H9 (cell line): ENCODE measurements at regions not wholly inside any gene's neighbourhood (a gene's known extent, or its start where the extent isn't known, plus 50 kb on each side); places are given as distances from the start of the nearest gene placed in this dataset.

ENCODE experiments used
- DNase-seq: peaks from one replicate; pipeline ENCODE4 v3.0.0-alpha.2; 2017
- H2AFZ ChIP-seq: one replicate; pipeline ENCODE4 v1.6.1; 2013; ENCODE audit warnings: mild to moderate bottlenecking, low read length, control low read depth, moderate library complexity
- H2AK5ac ChIP-seq: 2 replicates; pipeline ENCODE4 v1.6.1; 2013; ENCODE audit warnings: low read length, control low read depth, mixed read lengths; ENCODE audit not compliant: insufficient read length
- H2BK120ac ChIP-seq: one replicate; pipeline ENCODE4 v1.6.1; 2013; ENCODE audit warnings: low read depth, mild to moderate bottlenecking, low read length, control low read depth, inconsistent platforms; ENCODE audit not compliant: poor library complexity, severe bottlenecking
- H2BK12ac ChIP-seq: 2 replicates; pipeline ENCODE4 v1.6.1; 2013; ENCODE audit warnings: low read length, control low read depth, mixed read lengths, low read depth; ENCODE audit not compliant: insufficient read length
- H2BK15ac ChIP-seq: 2 replicates; pipeline ENCODE4 v1.6.1; 2013; ENCODE audit warnings: low read depth, low read length, control low read depth
- H2BK20ac ChIP-seq: one replicate; pipeline ENCODE4 v1.6.1; 2013; ENCODE audit warnings: low read depth, mild to moderate bottlenecking, low read length, control low read depth, inconsistent platforms; ENCODE audit not compliant: poor library complexity, severe bottlenecking
- H2BK5ac ChIP-seq: 2 replicates; pipeline ENCODE4 v1.6.1; 2013; ENCODE audit warnings: low read length, control low read depth, mixed read lengths; ENCODE audit not compliant: insufficient read length
- H3K14ac ChIP-seq: 2 replicates; pipeline ENCODE4 v1.6.1; 2013; ENCODE audit warnings: low read length, control low read depth; ENCODE audit not compliant: insufficient read depth
- H3K18ac ChIP-seq: 2 replicates; pipeline ENCODE4 v1.6.1; 2013; ENCODE audit warnings: low read depth, mild to moderate bottlenecking, mixed read lengths, low read length, control low read depth; ENCODE audit not compliant: insufficient read length
- H3K23ac ChIP-seq: 2 replicates; pipeline ENCODE4 v1.6.1; 2013; ENCODE audit warnings: low read length, control low read depth, mixed read lengths, low read depth; ENCODE audit not compliant: insufficient read length
- H3K23me2 ChIP-seq: 2 replicates; pipeline ENCODE4 v1.6.1; 2013; ENCODE audit warnings: low read depth, mild to moderate bottlenecking, mixed read lengths, low read length, control low read depth; ENCODE audit not compliant: insufficient read length, poor library complexity, severe bottlenecking
- H3K27ac ChIP-seq: 2 replicates; pipeline ENCODE4 v1.5.1; 2013; ENCODE audit warnings: low read length, control low read depth, mixed read lengths, low read depth; ENCODE audit not compliant: insufficient read length
- H3K27me3 ChIP-seq: 2 replicates; pipeline ENCODE4 v1.6.1; 2013; ENCODE audit warnings: low read length, control low read depth, inconsistent platforms; ENCODE audit not compliant: insufficient read depth
- H3K4ac ChIP-seq: 2 replicates; pipeline ENCODE4 v1.6.1; 2013; ENCODE audit warnings: low read depth, mild to moderate bottlenecking, control low read depth, inconsistent platforms, low read length, moderate library complexity
- H3K4me1 ChIP-seq: 2 replicates; pipeline ENCODE4 v1.6.1; 2013; ENCODE audit warnings: low read length, control low read depth, inconsistent platforms; ENCODE audit not compliant: insufficient read depth
- H3K4me2 ChIP-seq: 2 replicates; pipeline ENCODE4 v1.6.1; 2013; ENCODE audit warnings: low read length, control low read depth, mixed read lengths; ENCODE audit not compliant: insufficient read length, insufficient read depth
- H3K56ac ChIP-seq: 2 replicates; pipeline ENCODE4 v1.6.1; 2013; ENCODE audit warnings: low read depth, mild to moderate bottlenecking, mixed read lengths, low read length, control low read depth; ENCODE audit not compliant: insufficient read length
- H3K79me1 ChIP-seq: 2 replicates; pipeline ENCODE4 v1.6.1; 2013; ENCODE audit warnings: low read depth, mild to moderate bottlenecking, moderate library complexity, low read length, control low read depth, inconsistent platforms; ENCODE audit not compliant: insufficient read depth, poor library complexity, severe bottlenecking
- H3K79me2 ChIP-seq: 2 replicates; pipeline ENCODE4 v1.6.1; 2013; ENCODE audit warnings: low read length, control low read depth, inconsistent platforms; ENCODE audit not compliant: insufficient read depth
- H3K9ac ChIP-seq: 2 replicates; pipeline ENCODE4 v1.6.1; 2013; ENCODE audit warnings: low read length, control low read depth, mixed read lengths; ENCODE audit not compliant: insufficient read length; ENCODE audit errors: extremely low read depth
- H3K9me3 ChIP-seq: one replicate; pipeline ENCODE4 v1.6.1; 2013; ENCODE audit warnings: low read depth, low read length, inconsistent platforms; ENCODE audit not compliant: control insufficient read depth
- H3T11ph ChIP-seq: one replicate; pipeline ENCODE4 v1.6.1; 2013; ENCODE audit warnings: mild to moderate bottlenecking, low read length, control low read depth, inconsistent platforms
- H4K20me1 ChIP-seq: one replicate; pipeline ENCODE4 v1.6.1; 2013; ENCODE audit not compliant: control insufficient read depth, insufficient read length, insufficient read depth
- H4K5ac ChIP-seq: 2 replicates; pipeline ENCODE4 v1.6.1; 2013; ENCODE audit warnings: low read depth, mild to moderate bottlenecking, mixed read lengths, low read length, control low read depth; ENCODE audit not compliant: insufficient read length
- H4K8ac ChIP-seq: replicated peaks from 2 replicates; pipeline ENCODE4 v1.6.1; 2013; ENCODE audit warnings: low read length, control low read depth, mixed read lengths, low read depth; ENCODE audit not compliant: insufficient read length
- H4K91ac ChIP-seq: 2 replicates; pipeline ENCODE4 v1.6.1; 2013; ENCODE audit warnings: low read depth, mild to moderate bottlenecking, moderate library complexity, mixed read lengths, low read length, control low read depth; ENCODE audit not compliant: insufficient read length
- H3K27ac Mint-ChIP-seq, 3 experiments: 2 replicates in 2 of 3; 3 replicates in 1 of 3; pipeline ENCODE4 v1.8.0; 2020 to 2021; ENCODE audit warnings: mixed read lengths in 3 of 3, mild to moderate bottlenecking in 1 of 3, moderate library complexity in 1 of 3
- H3K27me3 Mint-ChIP-seq: 2 replicates; pipeline ENCODE4 v1.8.0; 2021; ENCODE audit warnings: low read depth, mild to moderate bottlenecking, moderate library complexity, mixed read lengths
- H3K36me3 Mint-ChIP-seq, 3 experiments: 2 replicates in 2 of 3; 3 replicates in 1 of 3; pipeline ENCODE4 v1.8.0; 2020 to 2021; ENCODE audit warnings: low read depth in 3 of 3, mixed read lengths in 3 of 3; ENCODE audit not compliant: insufficient read depth in 1 of 3
- H3K4me1 Mint-ChIP-seq, 2 experiments: 2 replicates each; pipeline ENCODE4 v1.8.0; 2020; ENCODE audit warnings: mixed read lengths in 2 of 2
- H3K4me3 Mint-ChIP-seq, 2 experiments: 2 replicates in 1 of 2; 3 replicates in 1 of 2; pipeline ENCODE4 v1.8.0; 2020 to 2021; ENCODE audit warnings: mild to moderate bottlenecking in 2 of 2, mixed read lengths in 2 of 2, moderate library complexity in 1 of 2
- H3K9me3 Mint-ChIP-seq, 2 experiments: 2 replicates in 1 of 2; 3 replicates in 1 of 2; pipeline ENCODE4 v1.8.0; 2020; ENCODE audit warnings: mild to moderate bottlenecking in 2 of 2, mixed read lengths in 2 of 2, moderate library complexity in 1 of 2
- WGBS: extraction: QIAGEN DNeasy Blood & Tissue Kit; methylation state at CpG from one replicate; pipeline ENCODE4 v1.1.7; 2013; ENCODE audit warnings: missing lambda C conversion rate, low lambda C conversion rate, mixed read lengths; ENCODE audit not compliant: insufficient read length; ENCODE audit errors: extremely low coverage; 5-methylcytosine and 5-hydroxymethylcytosine counted together
- TF ChIP-seq, protein P1 (sequence below): fragments of 200-600 bp; sonication (generic); conservative IDR thresholded peaks from 3 replicates; pipeline ENCODE4 v1.8.0; 2021; ENCODE audit warnings: antibody characterized with exemption, mild to moderate bottlenecking

DNA sequence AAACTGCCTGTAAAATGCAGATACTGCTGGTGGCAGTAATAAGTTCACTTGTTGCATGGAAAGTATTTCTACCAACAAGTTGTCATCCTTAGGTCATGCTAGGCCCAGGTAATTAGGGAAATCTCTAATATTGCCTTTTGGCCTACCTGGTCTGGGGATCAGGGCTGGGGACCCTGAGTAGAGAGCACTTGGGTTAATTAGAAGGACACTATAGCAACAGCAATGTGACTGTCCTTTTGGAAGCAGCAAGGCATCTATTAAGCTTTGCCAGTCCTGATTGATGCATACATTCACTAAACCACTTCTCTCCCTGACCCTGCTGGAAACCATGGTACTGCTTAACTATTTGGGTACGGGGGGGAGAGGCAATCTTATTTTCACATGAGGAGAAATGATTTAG, 86.5 kb upstream of the GNAZ start:
- Histone ChIP-seq H3K9ac (no peak overlapping the region), H2BK120ac (no peak overlapping the region), H3K79me1 (no peaks in the 10 kb centered on the region), H4K91ac (no peak overlapping the region), H3K4me1 (no peaks in the 10 kb centered on the region), H3K79me2 (no peaks in the 10 kb centered on the region), H4K8ac (no peak overlapping the region), H3K14ac (no peak overlapping the region), H2BK5ac (no peak overlapping the region), H2BK12ac (no peak overlapping the region), H3K27me3 (no peaks in the 10 kb centered on the region), H2AFZ (no peak overlapping the region), H3K56ac (no peak overlapping the region), H2BK15ac (no peak overlapping the region), H2BK20ac (no peak overlapping the region), H3K18ac (no peak overlapping the region), H3K4me2 (no peak overlapping the region), H4K20me1 (no peaks in the 10 kb centered on the region), H3K23ac (no peak overlapping the region), H3T11ph (no peak overlapping the region), H2AK5ac (no peak overlapping the region), H3K4ac (no peak overlapping the region), H3K9me3 (peaks cover 29% of the 10 kb centered on the region), H4K5ac (no peak overlapping the region), H3K27ac (no peak overlapping the region), H3K23me2 (no peaks in the 10 kb centered on the region)
- Mint-ChIP-seq H3K4me3 (no peak overlapping the region), H3K27me3 (peaks cover 81% of the 10 kb centered on the region), H3K4me1 (no peaks in the 10 kb centered on the region), H3K9me3 (peaks cover 36 to 46% of the 10 kb centered on the region in 2 experiments), H3K36me3 (peaks cover 5 to 9% (median 8%) of the 10 kb centered on the region in 3 experiments; a peak in 6 of 7 replicates), H3K27ac (no peak overlapping the region)
- no peak for DNase-seq
- TF ChIP-seq, protein P1, sequence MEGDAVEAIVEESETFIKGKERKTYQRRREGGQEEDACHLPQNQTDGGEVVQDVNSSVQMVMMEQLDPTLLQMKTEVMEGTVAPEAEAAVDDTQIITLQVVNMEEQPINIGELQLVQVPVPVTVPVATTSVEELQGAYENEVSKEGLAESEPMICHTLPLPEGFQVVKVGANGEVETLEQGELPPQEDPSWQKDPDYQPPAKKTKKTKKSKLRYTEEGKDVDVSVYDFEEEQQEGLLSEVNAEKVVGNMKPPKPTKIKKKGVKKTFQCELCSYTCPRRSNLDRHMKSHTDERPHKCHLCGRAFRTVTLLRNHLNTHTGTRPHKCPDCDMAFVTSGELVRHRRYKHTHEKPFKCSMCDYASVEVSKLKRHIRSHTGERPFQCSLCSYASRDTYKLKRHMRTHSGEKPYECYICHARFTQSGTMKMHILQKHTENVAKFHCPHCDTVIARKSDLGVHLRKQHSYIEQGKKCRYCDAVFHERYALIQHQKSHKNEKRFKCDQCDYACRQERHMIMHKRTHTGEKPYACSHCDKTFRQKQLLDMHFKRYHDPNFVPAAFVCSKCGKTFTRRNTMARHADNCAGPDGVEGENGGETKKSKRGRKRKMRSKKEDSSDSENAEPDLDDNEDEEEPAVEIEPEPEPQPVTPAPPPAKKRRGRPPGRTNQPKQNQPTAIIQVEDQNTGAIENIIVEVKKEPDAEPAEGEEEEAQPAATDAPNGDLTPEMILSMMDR, result no peak
- WGBS, result no CpG with 5 or more reads among the region's 1 CpG
